ENCODE measurements at regions not wholly inside any gene's neighbourhood (a gene's known extent, or its start where the extent isn't known, plus 50 kb on each side); places are given as distances from the start of the nearest gene placed in this dataset.

- H3K4me3 ChIP-seq (replicated peaks; ENCODE audit: insufficient read depth, low read length): no peak overlapping the region
- TF ChIP-seq SPI1 (IDR thresholded peaks at IDR 0.05; ENCODE audit: borderline replicate concordance, low read depth) (no peak), CTCF (IDR thresholded peaks at IDR 0.05; ENCODE audit: insufficient read depth, low read length) (no peak), GABPA (IDR thresholded peaks at IDR 0.05; ENCODE audit: low read depth) (no peak), POLR2AphosphoS5 (IDR thresholded peaks at IDR 0.05; ENCODE audit: low read depth) (no peak), REST (IDR thresholded peaks at IDR 0.05; ENCODE audit: insufficient replicate concordance, low read depth) (no peak)
- H3K27me3 ChIP-seq (ENCODE audit: insufficient read depth, poor library complexity, severe bottlenecking): no peaks in the 10 kb centered on the region
- no peak overlapping the region for H3K27ac ChIP-seq (replicated peaks)
- DNase-seq (ENCODE audit: low read depth in 1 of 2, low spot score in 1 of 2): no peak
Measured at GRCh38 chr5:4740156-4740555, 400.0 kb upstream of the ADAMTS16 start.

- DNase-seq (ENCODE audit: low read depth in 1 of 2, low spot score in 1 of 2): no peak
- H3K27ac ChIP-seq (replicated peaks): no peak overlapping the region
- no peak overlapping the region for H3K4me3 ChIP-seq (replicated peaks; ENCODE audit: insufficient read depth, low read length)
- TF ChIP-seq SPI1 (IDR thresholded peaks at IDR 0.05; ENCODE audit: borderline replicate concordance, low read depth): peak; percentile 34; the same call in 1 of the 2 replicates
- TF ChIP-seq GABPA (IDR thresholded peaks at IDR 0.05; ENCODE audit: low read depth): no peak
- no peaks in the 10 kb centered on the region for H3K27me3 ChIP-seq (ENCODE audit: insufficient read depth, poor library complexity, severe bottlenecking)
Measured at GRCh38 chr5:4758550-4758949, 381.6 kb upstream of the ADAMTS16 start.

GRCh38 chr5:4758996-4759395 is 381.1 kb upstream of the ADAMTS16 start:
- H3K4me3 ChIP-seq (replicated peaks; ENCODE audit: insufficient read depth, low read length): no peak overlapping the region
- H3K27ac ChIP-seq (replicated peaks): no peak overlapping the region
- H3K27me3 ChIP-seq (ENCODE audit: insufficient read depth, poor library complexity, severe bottlenecking): no peaks in the 10 kb centered on the region
- DNase-seq (ENCODE audit: low read depth in 1 of 2, low spot score in 1 of 2): no peak
- no peak for TF ChIP-seq SPI1 (IDR thresholded peaks at IDR 0.05; ENCODE audit: borderline replicate concordance, low read depth)
- TF ChIP-seq CTCF (IDR thresholded peaks at IDR 0.05; ENCODE audit: insufficient read depth, low read length): no peak
- TF ChIP-seq POLR2AphosphoS5 (IDR thresholded peaks at IDR 0.05; ENCODE audit: low read depth): no peak

GRCh38 chr5:4762316-4762715 is 377.8 kb upstream of the ADAMTS16 start:
- no peak for DNase-seq (ENCODE audit: low read depth in 1 of 2, low spot score in 1 of 2)
- H3K4me3 ChIP-seq (replicated peaks; ENCODE audit: insufficient read depth, low read length): no peak overlapping the region
- no peaks in the 10 kb centered on the region for H3K27me3 ChIP-seq (ENCODE audit: insufficient read depth, poor library complexity, severe bottlenecking)
- TF ChIP-seq SPI1 (IDR thresholded peaks at IDR 0.05; ENCODE audit: borderline replicate concordance, low read depth): no peak
- no peak for TF ChIP-seq GABPA (IDR thresholded peaks at IDR 0.05; ENCODE audit: low read depth)
- TF ChIP-seq POLR2AphosphoS5 (IDR thresholded peaks at IDR 0.05; ENCODE audit: low read depth): no peak
- TF ChIP-seq REST (IDR thresholded peaks at IDR 0.05; ENCODE audit: insufficient replicate concordance, low read depth): no peak
- TF ChIP-seq CTCF (IDR thresholded peaks at IDR 0.05; ENCODE audit: insufficient read depth, low read length): no peak
- H3K27ac ChIP-seq (replicated peaks): no peak overlapping the region
